ENCODE measurements at regions not wholly inside any gene's neighbourhood (a gene's known extent, or its start where the extent isn't known, plus 50 kb on each side); places are given as distances from the start of the nearest gene placed in this dataset.

- TF ChIP-seq CTCF (conservative IDR thresholded peaks at IDR 0.05): no peak
- Mint-ChIP-seq H3K4me3 (no peak overlapping the region), H3K9me3 (peaks cover 8% of the 10 kb centered on the region), H3K27me3 (ENCODE audit: low read depth) (no peaks in the 10 kb centered on the region), H3K36me3 (ENCODE audit: low read depth) (peaks cover 10% of the 10 kb centered on the region), H3K4me1 (no peaks in the 10 kb centered on the region), H3K27ac (ENCODE audit: unreplicated experiment) (no peak overlapping the region)
- DNase-seq (ENCODE audit: low read depth, low spot score): no peak
Measured at GRCh38 chr7:41867639-41868280, 164.9 kb upstream of the INHBA start.

- H3K36me3 Mint-ChIP-seq (ENCODE audit: low read depth): peaks cover 10% of the 10 kb centered on the region
- TF ChIP-seq CTCF (conservative IDR thresholded peaks at IDR 0.05): no peak
- DNase-seq (ENCODE audit: low read depth, low spot score): no peak
- H3K27ac Mint-ChIP-seq (ENCODE audit: unreplicated experiment): no peak overlapping the region
- peaks cover 6% of the 10 kb centered on the region for H3K9me3 Mint-ChIP-seq
- H3K4me3 Mint-ChIP-seq: no peak overlapping the region
- no peaks in the 10 kb centered on the region for H3K27me3 Mint-ChIP-seq (ENCODE audit: low read depth)
- no peaks in the 10 kb centered on the region for H3K4me1 Mint-ChIP-seq
Measured at GRCh38 chr7:41862261-41862660, 159.4 kb upstream of the INHBA start.

GRCh38 chr7:41861642-41862041 is 158.8 kb upstream of the INHBA start:
- Mint-ChIP-seq H3K36me3 (ENCODE audit: low read depth) (peaks cover 10% of the 10 kb centered on the region), H3K27ac (ENCODE audit: unreplicated experiment) (no peak overlapping the region), H3K27me3 (ENCODE audit: low read depth) (no peaks in the 10 kb centered on the region), H3K9me3 (peaks cover 6% of the 10 kb centered on the region), H3K4me3 (no peak overlapping the region), H3K4me1 (no peaks in the 10 kb centered on the region)
- TF ChIP-seq CTCF (conservative IDR thresholded peaks at IDR 0.05): no peak
- no peak for DNase-seq (ENCODE audit: low read depth, low spot score)

- H3K36me3 Mint-ChIP-seq (ENCODE audit: low read depth): no peaks in the 10 kb centered on the region
- DNase-seq (ENCODE audit: low read depth, low spot score): no peak
- H3K27me3 Mint-ChIP-seq (ENCODE audit: low read depth): no peaks in the 10 kb centered on the region
- no peak for TF ChIP-seq CTCF (conservative IDR thresholded peaks at IDR 0.05)
- no peak overlapping the region for H3K4me3 Mint-ChIP-seq
- H3K4me1 Mint-ChIP-seq: no peaks in the 10 kb centered on the region
- no peak overlapping the region for H3K27ac Mint-ChIP-seq (ENCODE audit: unreplicated experiment)
- H3K9me3 Mint-ChIP-seq: no peaks in the 10 kb centered on the region
Measured at GRCh38 chr7:41858201-41858600, 155.3 kb upstream of the INHBA start.

GRCh38 chr7:41855798-41856197 is 152.9 kb upstream of the INHBA start:
- H3K36me3 Mint-ChIP-seq (ENCODE audit: low read depth): no peaks in the 10 kb centered on the region
- H3K9me3 Mint-ChIP-seq: no peaks in the 10 kb centered on the region
- no peak overlapping the region for H3K27ac Mint-ChIP-seq (ENCODE audit: unreplicated experiment)
- no peak for TF ChIP-seq CTCF (conservative IDR thresholded peaks at IDR 0.05)
- no peak for DNase-seq (ENCODE audit: low read depth, low spot score)
- no peaks in the 10 kb centered on the region for H3K27me3 Mint-ChIP-seq (ENCODE audit: low read depth)
- H3K4me1 Mint-ChIP-seq: no peaks in the 10 kb centered on the region
- H3K4me3 Mint-ChIP-seq: no peak overlapping the region

All from neural crest cell (in vitro differentiated cells).